ENCODE measurements at regions not wholly inside any gene's neighbourhood (a gene's known extent, or its start where the extent isn't known, plus 50 kb on each side); places are given as distances from the start of the nearest gene placed in this dataset.

DNA sequence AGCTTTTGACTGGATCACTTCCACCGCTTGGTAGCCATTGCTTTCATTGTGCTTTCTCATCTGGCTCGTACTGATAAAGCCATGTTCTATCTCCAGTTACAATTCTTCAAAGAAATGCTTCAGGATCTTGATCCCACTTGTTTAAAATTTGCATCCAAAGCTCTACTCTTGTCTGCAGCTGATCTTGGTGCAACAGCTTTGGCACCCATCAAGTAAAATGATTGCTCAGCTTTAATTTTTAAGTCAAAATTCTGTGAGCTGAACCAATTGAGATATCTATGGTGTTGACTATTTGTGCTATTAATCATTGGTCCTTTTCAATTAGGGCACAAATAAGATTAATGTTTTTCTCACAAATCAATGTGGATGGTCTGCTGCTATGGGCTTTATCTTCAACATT is 54.8 kb upstream of the DUSP10 start:
- no peak for DNase-seq

DNA sequence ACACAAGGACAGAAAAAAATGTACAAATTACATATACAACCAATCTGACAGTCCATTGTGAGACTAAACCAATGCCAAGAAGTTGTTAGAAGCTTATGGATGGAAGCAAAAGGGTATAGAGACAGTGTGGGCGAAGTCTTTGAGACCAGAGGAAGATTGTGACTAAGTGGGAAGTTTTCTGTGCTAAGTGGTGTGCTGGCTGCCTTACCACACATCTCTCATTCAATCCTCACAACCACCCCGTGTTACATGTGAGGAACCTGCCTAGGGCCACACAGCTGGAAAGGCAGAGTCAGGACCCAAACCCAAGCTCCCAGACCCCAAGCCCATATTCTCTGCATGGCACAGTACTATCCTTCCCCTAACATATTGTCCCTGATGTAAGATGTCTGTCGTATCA is 53.5 kb upstream of the DUSP10 start:
- DNase-seq, result no peak

DNA sequence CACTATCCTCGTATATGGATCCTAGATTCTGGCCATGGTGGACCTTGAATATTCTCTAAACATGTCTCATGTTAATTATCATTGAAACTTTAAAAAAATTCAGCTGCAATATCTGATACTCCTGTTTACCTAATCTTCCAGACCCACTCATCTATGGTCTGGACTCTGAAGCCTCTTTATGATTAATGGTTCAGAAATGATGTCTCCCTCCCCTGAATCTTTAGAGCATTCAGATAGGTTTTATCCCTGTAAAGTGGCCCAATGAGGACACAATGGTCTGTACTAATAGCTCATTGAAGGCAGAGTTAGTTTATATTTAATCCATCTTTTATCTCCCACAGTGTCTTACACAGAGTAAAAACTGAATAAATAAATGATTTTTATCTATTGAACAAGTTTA is 53.0 kb upstream of the DUSP10 start:
- no peak for DNase-seq

DNA sequence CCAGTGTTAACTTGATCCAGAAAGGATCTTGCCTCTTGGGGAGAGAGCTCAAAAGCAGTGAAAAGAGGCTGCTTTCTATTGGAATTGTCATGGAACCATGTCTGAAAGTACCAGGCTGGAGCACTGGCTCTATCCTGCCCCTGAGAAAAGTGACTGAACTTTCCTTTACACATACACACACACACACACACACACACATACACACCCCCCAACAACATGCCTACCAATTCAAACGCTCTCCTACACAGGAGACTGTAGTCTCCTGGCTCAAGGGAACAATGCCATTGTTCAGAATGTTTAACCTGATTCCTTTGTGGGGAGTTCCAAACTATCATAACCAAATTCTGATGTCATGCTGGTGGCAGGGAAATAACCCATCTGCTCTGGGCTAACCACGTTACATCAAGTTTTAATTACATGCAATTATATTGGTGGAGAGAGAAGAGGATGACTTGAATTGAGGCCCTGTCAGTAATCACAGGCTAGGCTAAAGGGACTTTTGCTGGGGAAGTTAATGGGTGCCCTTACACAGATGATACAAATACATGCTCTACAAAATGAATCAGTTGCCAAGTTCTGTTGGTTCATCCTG is 52.3 kb upstream of the DUSP10 start:
- DNase-seq, result no peak

DNA sequence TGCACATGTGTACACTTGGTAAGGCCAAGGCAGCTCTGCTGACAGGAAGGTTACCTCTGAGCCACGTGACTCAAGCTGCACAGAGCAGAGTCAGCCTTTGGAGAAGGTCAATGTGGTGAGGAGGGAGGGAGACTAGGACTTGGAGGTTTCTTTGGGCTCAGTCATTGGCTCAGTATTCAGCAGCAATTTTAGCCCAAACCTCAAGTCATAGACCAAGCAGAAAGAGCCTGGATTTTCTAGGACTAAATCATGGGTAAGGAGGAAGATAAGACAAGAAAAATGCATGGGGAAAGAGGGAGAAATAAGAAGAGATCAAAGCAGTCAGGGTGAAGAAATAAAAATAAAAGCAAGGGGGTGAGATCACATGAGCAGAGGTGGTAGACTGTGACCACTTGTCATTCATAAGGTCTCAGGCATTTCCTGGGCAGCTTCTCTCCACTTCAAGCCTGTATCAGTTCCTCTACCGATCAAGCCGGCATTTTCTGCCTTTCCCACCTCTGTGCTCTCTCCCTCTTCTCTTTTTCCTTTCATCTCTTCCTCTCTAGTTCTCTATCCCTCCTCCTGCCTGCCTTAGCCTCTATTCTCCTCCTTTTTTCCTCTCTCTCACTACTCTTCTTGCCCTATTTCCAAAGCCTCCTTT is 51.7 kb upstream of the DUSP10 start:
- DNase-seq, result no peak

DNA sequence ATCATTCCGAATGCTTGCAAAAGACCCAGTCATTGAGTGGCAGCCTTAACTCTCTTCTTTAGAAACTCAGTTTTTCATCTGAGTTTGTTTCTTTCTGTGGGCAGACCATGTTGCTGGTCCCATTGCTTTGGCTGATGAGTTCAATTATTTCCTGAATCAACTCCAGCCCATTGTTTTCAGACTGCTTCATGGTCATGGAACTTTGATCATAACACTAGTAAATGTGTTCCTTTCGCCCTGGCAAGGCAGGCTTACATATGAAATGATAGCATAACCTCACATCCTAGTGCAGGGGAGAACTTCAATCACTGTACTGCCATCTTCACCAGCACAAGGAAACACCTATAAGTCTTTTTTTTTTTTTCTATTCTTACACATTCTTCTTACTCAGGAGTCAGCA is 50.0 kb upstream of the DUSP10 start:
- no peak for DNase-seq

Data from hematopoietic multipotent progenitor cell treated with erythropoietin and hydrocortisone succinate and interleukin-3 and kit ligand, for 6 days (in vitro differentiated cells).